Trophoblast cell (in vitro differentiated cells and primary cell): ENCODE measurements at regions not wholly inside any gene's neighbourhood (a gene's known extent, or its start where the extent isn't known, plus 50 kb on each side); places are given as distances from the start of the nearest gene placed in this dataset.

Source experiments
- DNase-seq, 2 donors: peaks; one replicate each; pipeline ENCODE4 v3.0.0-alpha.2; 2016
- H2AFZ ChIP-seq: 2 replicates; pipeline ENCODE4 v1.6.1; 2013; ENCODE audit warnings: low read length, moderate library complexity, mild to moderate bottlenecking; ENCODE audit not compliant: insufficient read depth, poor library complexity
- H2AK5ac ChIP-seq: 2 replicates; pipeline ENCODE4 v1.6.1; 2013; ENCODE audit warnings: mild to moderate bottlenecking, low read length
- H2BK120ac ChIP-seq: 2 replicates; pipeline ENCODE4 v1.6.1; 2013; ENCODE audit warnings: low read length, mild to moderate bottlenecking, moderate library complexity; ENCODE audit not compliant: insufficient read depth, poor library complexity
- H2BK12ac ChIP-seq: 2 replicates; pipeline ENCODE4 v1.6.1; 2013; ENCODE audit warnings: mild to moderate bottlenecking, low read length, moderate library complexity
- H2BK5ac ChIP-seq: 2 replicates; pipeline ENCODE4 v1.6.1; 2013; ENCODE audit warnings: low read length, low read depth, moderate library complexity, mild to moderate bottlenecking; ENCODE audit not compliant: poor library complexity
- H3K14ac ChIP-seq: 2 replicates; pipeline ENCODE4 v1.6.1; 2013; ENCODE audit warnings: mild to moderate bottlenecking, low read length
- H3K18ac ChIP-seq: 2 replicates; pipeline ENCODE4 v1.6.1; 2013; ENCODE audit warnings: mild to moderate bottlenecking, low read length
- H3K23ac ChIP-seq: 2 replicates; pipeline ENCODE4 v1.6.1; 2013; ENCODE audit warnings: low read length
- H3K27ac ChIP-seq: 2 replicates; pipeline ENCODE4 v1.5.1; 2013; ENCODE audit warnings: low read depth, mild to moderate bottlenecking, inconsistent platforms, low read length, moderate library complexity
- H3K27me3 ChIP-seq: 2 replicates; pipeline ENCODE4 v1.6.1; 2013; ENCODE audit warnings: inconsistent platforms, mild to moderate bottlenecking, low read length, moderate library complexity; ENCODE audit not compliant: insufficient read depth
- H3K36me3 ChIP-seq, 2 experiments: 1 replicate in 1 of 2; 2 replicates in 1 of 2; pipeline ENCODE4 v1.6.1; 2013; ENCODE audit warnings: low read length in 2 of 2, mild to moderate bottlenecking in 2 of 2, moderate library complexity in 1 of 2; ENCODE audit not compliant: insufficient read depth in 2 of 2, control insufficient read depth in 1 of 2
- H3K4ac ChIP-seq: 2 replicates; pipeline ENCODE4 v1.6.1; 2013; ENCODE audit warnings: low read depth, mild to moderate bottlenecking, low read length, moderate library complexity
- H3K4me1 ChIP-seq, 2 experiments: 1 replicate in 1 of 2; 2 replicates in 1 of 2; pipeline ENCODE4 v1.6.1; 2013; ENCODE audit warnings: low read length in 2 of 2, mild to moderate bottlenecking in 2 of 2, moderate library complexity in 1 of 2; ENCODE audit not compliant: insufficient read depth in 2 of 2, control insufficient read depth in 1 of 2
- H3K4me2 ChIP-seq: 2 replicates; pipeline ENCODE4 v1.6.1; 2013; ENCODE audit warnings: inconsistent platforms, mild to moderate bottlenecking, low read length, moderate library complexity
- H3K4me3 ChIP-seq: 2 replicates; pipeline ENCODE4 v1.5.1; 2013; ENCODE audit warnings: mild to moderate bottlenecking, low read depth, low read length, inconsistent platforms
- H3K79me1 ChIP-seq: one replicate; pipeline ENCODE4 v1.6.1; 2013; ENCODE audit warnings: low read length
- H3K79me2 ChIP-seq: 2 replicates; pipeline ENCODE4 v1.6.1; 2013; ENCODE audit warnings: low read length, mild to moderate bottlenecking; ENCODE audit not compliant: control insufficient read depth, insufficient read depth, poor library complexity
- H3K9ac ChIP-seq: 2 replicates; pipeline ENCODE4 v1.6.1; 2013; ENCODE audit warnings: mild to moderate bottlenecking, low read length
- H3K9me3 ChIP-seq: 2 replicates; pipeline ENCODE4 v1.6.1; 2013; ENCODE audit warnings: low read depth, mild to moderate bottlenecking, control low read depth, inconsistent platforms, low read length; ENCODE audit not compliant: insufficient read depth
- H4K12ac ChIP-seq: 2 replicates; pipeline ENCODE4 v1.6.1; 2013; ENCODE audit warnings: low read depth, mild to moderate bottlenecking, low read length, moderate library complexity
- H4K8ac ChIP-seq: 2 replicates; pipeline ENCODE4 v1.6.1; 2013; ENCODE audit warnings: low read depth, mild to moderate bottlenecking, low read length, moderate library complexity
- H4K91ac ChIP-seq: one replicate; pipeline ENCODE4 v1.6.1; 2013; ENCODE audit warnings: low read depth, mild to moderate bottlenecking, low read length, moderate library complexity
- WGBS: extraction: QIAGEN DNeasy Blood & Tissue Kit; methylation state at CpG from one replicate; pipeline ENCODE4 v1.1.7; 2013; ENCODE audit warnings: missing lambda C conversion rate; ENCODE audit not compliant: insufficient read length, insufficient coverage; ENCODE audit errors: extremely low coverage; 5-methylcytosine and 5-hydroxymethylcytosine counted together

GRCh38 chr17:33933576-33933975 is 321.5 kb upstream of the CCL2 start:
- no peak overlapping the region for H2AK5ac ChIP-seq
- H3K9ac ChIP-seq = no peak overlapping the region
- H2BK5ac ChIP-seq = no peak overlapping the region
- H3K36me3 ChIP-seq = no peaks in the 10 kb centered on the region
- H3K79me1 ChIP-seq = no peaks in the 10 kb centered on the region
- no CpG with 5 or more reads among the region's 5 CpGs for WGBS
- H2BK12ac ChIP-seq = no peak overlapping the region
- H2BK120ac ChIP-seq = no peak overlapping the region
- no peak overlapping the region for H3K4me2 ChIP-seq
- no peak overlapping the region for H3K23ac ChIP-seq
- H3K14ac ChIP-seq = no peak overlapping the region
- no peaks in the 10 kb centered on the region for H3K9me3 ChIP-seq
- H3K27ac ChIP-seq = no peak overlapping the region
- H3K4me3 ChIP-seq = no peak overlapping the region
- no peak overlapping the region for H3K18ac ChIP-seq
- no peak overlapping the region for H4K91ac ChIP-seq
- no peaks in the 10 kb centered on the region for H3K4me1 ChIP-seq
- H3K27me3 ChIP-seq = no peaks in the 10 kb centered on the region
- DNase-seq = no peak
- no peak overlapping the region for H4K12ac ChIP-seq
- H3K79me2 ChIP-seq = no peaks in the 10 kb centered on the region
- no peak overlapping the region for H4K8ac ChIP-seq
- H2AFZ ChIP-seq = no peak overlapping the region
- no peak overlapping the region for H3K4ac ChIP-seq

- H2BK120ac ChIP-seq = no peak overlapping the region
- H3K9me3 ChIP-seq = no peaks in the 10 kb centered on the region
- no peaks in the 10 kb centered on the region for H3K27me3 ChIP-seq
- H3K9ac ChIP-seq = no peak overlapping the region
- WGBS = no CpG with 5 or more reads among the region's 1 CpG
- no peak overlapping the region for H3K18ac ChIP-seq
- no peak for DNase-seq
- H3K79me1 ChIP-seq = no peaks in the 10 kb centered on the region
- no peak overlapping the region for H2AK5ac ChIP-seq
- no peak overlapping the region for H3K23ac ChIP-seq
- H3K79me2 ChIP-seq = no peaks in the 10 kb centered on the region
- no peak overlapping the region for H3K14ac ChIP-seq
- H3K4me1 ChIP-seq = no peaks in the 10 kb centered on the region
- H4K12ac ChIP-seq = no peak overlapping the region
- H4K91ac ChIP-seq = no peak overlapping the region
- no peak overlapping the region for H3K4ac ChIP-seq
- H2AFZ ChIP-seq = no peak overlapping the region
- H2BK5ac ChIP-seq = no peak overlapping the region
- no peak overlapping the region for H3K4me3 ChIP-seq
- H3K36me3 ChIP-seq = no peaks in the 10 kb centered on the region
- no peak overlapping the region for H3K27ac ChIP-seq
- H3K4me2 ChIP-seq = no peak overlapping the region
- no peak overlapping the region for H2BK12ac ChIP-seq
- no peak overlapping the region for H4K8ac ChIP-seq
Measured at GRCh38 chr17:33934696-33935095, 320.4 kb upstream of the CCL2 start.

- H4K91ac ChIP-seq = no peak overlapping the region
- no peaks in the 10 kb centered on the region for H3K27me3 ChIP-seq
- H3K4me3 ChIP-seq = no peak overlapping the region
- H3K36me3 ChIP-seq = no peaks in the 10 kb centered on the region
- no CpG with 5 or more reads among the region's 4 CpGs for whole genome bisulfite sequencing
- no peak overlapping the region for H2AFZ ChIP-seq
- no peak overlapping the region for H3K14ac ChIP-seq
- no peak overlapping the region for H3K9ac ChIP-seq
- no peaks in the 10 kb centered on the region for H3K79me2 ChIP-seq
- H4K12ac ChIP-seq = no peak overlapping the region
- H2BK120ac ChIP-seq = no peak overlapping the region
- no peaks in the 10 kb centered on the region for H3K9me3 ChIP-seq
- no peak overlapping the region for H3K27ac ChIP-seq
- no peak overlapping the region for H3K4me2 ChIP-seq
- no peak for DNase-seq
- no peak overlapping the region for H3K23ac ChIP-seq
- no peak overlapping the region for H2BK12ac ChIP-seq
- no peak overlapping the region for H4K8ac ChIP-seq
- no peaks in the 10 kb centered on the region for H3K79me1 ChIP-seq
- no peak overlapping the region for H3K4ac ChIP-seq
- H3K4me1 ChIP-seq = no peaks in the 10 kb centered on the region
- H3K18ac ChIP-seq = no peak overlapping the region
- no peak overlapping the region for H2AK5ac ChIP-seq
- H2BK5ac ChIP-seq = no peak overlapping the region
Measured at GRCh38 chr17:33935822-33936221, 319.3 kb upstream of the CCL2 start.

- Histone ChIP-seq H3K9me3 (no peaks in the 10 kb centered on the region), H3K9ac (no peak overlapping the region), H3K27me3 (no peaks in the 10 kb centered on the region), H3K14ac (no peak overlapping the region), H4K91ac (no peak overlapping the region), H2AFZ (no peak overlapping the region), H3K23ac (no peak overlapping the region), H3K79me1 (no peaks in the 10 kb centered on the region), H2BK120ac (no peak overlapping the region), H2BK5ac (no peak overlapping the region), H3K4ac (no peak overlapping the region), H4K12ac (no peak overlapping the region), H3K36me3 (no peaks in the 10 kb centered on the region), H3K4me1 (no peaks in the 10 kb centered on the region), H3K4me2 (no peak overlapping the region), H3K79me2 (no peaks in the 10 kb centered on the region), H2AK5ac (no peak overlapping the region), H3K18ac (no peak overlapping the region), H4K8ac (no peak overlapping the region), H2BK12ac (no peak overlapping the region), H3K27ac (no peak overlapping the region), H3K4me3 (no peak overlapping the region)
- WGBS = no CpG with 5 or more reads among the region's 5 CpGs
- no peak for DNase-seq
Measured at GRCh38 chr17:33936764-33937163, 318.3 kb upstream of the CCL2 start.
